ENCODE measurements at regions not wholly inside any gene's neighbourhood (a gene's known extent, or its start where the extent isn't known, plus 50 kb on each side); places are given as distances from the start of the nearest gene placed in this dataset.

- no peak for DNase-seq (ENCODE audit: low read depth in 3 of 3, low spot score in 2 of 3)
Observed at GRCh38 chr20:52921340-52921739, 50.8 kb upstream of the TSHZ2 start.

- DNase-seq (ENCODE audit: low read depth in 3 of 3, low spot score in 2 of 3), result no peak
Observed at GRCh38 chr20:52918311-52918710, 53.8 kb upstream of the TSHZ2 start.

GRCh38 chr20:52915564-52915963, 56.6 kb upstream of the TSHZ2 start:
- no peak for DNase-seq (ENCODE audit: low read depth in 3 of 3, low spot score in 2 of 3)

GRCh38 chr20:52914870-52915269, 57.3 kb upstream of the TSHZ2 start:
- no peak for DNase-seq (ENCODE audit: low read depth in 3 of 3, low spot score in 2 of 3)

GRCh38 chr20:52913650-52914387, 58.3 kb upstream of the TSHZ2 start:
- no peak for DNase-seq (ENCODE audit: low read depth in 3 of 3, low spot score in 2 of 3)

GRCh38 chr20:52905241-52905994, 66.7 kb upstream of the TSHZ2 start:
- DNase-seq (ENCODE audit: low read depth in 3 of 3, low spot score in 2 of 3), result no peak

- DNase-seq (ENCODE audit: low read depth in 3 of 3, low spot score in 2 of 3), result no peak
Observed at GRCh38 chr20:52904837-52905236, 67.3 kb upstream of the TSHZ2 start.

GRCh38 chr20:52899041-52899608, 73.0 kb upstream of the TSHZ2 start:
- DNase-seq (ENCODE audit: low read depth in 3 of 3, low spot score in 2 of 3), result no peak

GRCh38 chr20:52896348-52896747, 75.8 kb upstream of the TSHZ2 start:
- no peak for DNase-seq (ENCODE audit: low read depth in 3 of 3, low spot score in 2 of 3)

GRCh38 chr20:52895701-52896100, 76.5 kb upstream of the TSHZ2 start:
- no peak for DNase-seq (ENCODE audit: low read depth in 3 of 3, low spot score in 2 of 3)

- no peak for DNase-seq (ENCODE audit: low read depth in 3 of 3, low spot score in 2 of 3)
Observed at GRCh38 chr20:52895235-52895634, 76.9 kb upstream of the TSHZ2 start.

GRCh38 chr20:52893498-52893897, 78.7 kb upstream of the TSHZ2 start:
- no peak for DNase-seq (ENCODE audit: low read depth in 3 of 3, low spot score in 2 of 3)

GRCh38 chr20:52892023-52892422, 80.1 kb upstream of the TSHZ2 start:
- no peak for DNase-seq (ENCODE audit: low read depth in 3 of 3, low spot score in 2 of 3)

GRCh38 chr20:52890130-52890529, 82.0 kb upstream of the TSHZ2 start:
- no peak for DNase-seq (ENCODE audit: low read depth in 3 of 3, low spot score in 2 of 3)

GRCh38 chr20:52889225-52889624, 82.9 kb upstream of the TSHZ2 start:
- no peak for DNase-seq (ENCODE audit: low read depth in 3 of 3, low spot score in 2 of 3)

- no peak for DNase-seq (ENCODE audit: low read depth in 3 of 3, low spot score in 2 of 3)
Observed at GRCh38 chr20:52888096-52888495, 84.1 kb upstream of the TSHZ2 start.

GRCh38 chr20:52880997-52881396, 91.2 kb upstream of the TSHZ2 start:
- no peak for DNase-seq (ENCODE audit: low read depth in 3 of 3, low spot score in 2 of 3)

GRCh38 chr20:52880259-52880658, 91.9 kb upstream of the TSHZ2 start:
- DNase-seq (ENCODE audit: low read depth in 3 of 3, low spot score in 2 of 3), result no peak

- no peak for DNase-seq (ENCODE audit: low read depth in 3 of 3, low spot score in 2 of 3)
Observed at GRCh38 chr20:52874241-52874640, 97.9 kb upstream of the TSHZ2 start.

- no peak for DNase-seq (ENCODE audit: low read depth in 3 of 3, low spot score in 2 of 3)
Observed at GRCh38 chr20:52869698-52870501, 102.3 kb upstream of the TSHZ2 start.

- DNase-seq (ENCODE audit: low read depth in 3 of 3, low spot score in 2 of 3), result no peak
Observed at GRCh38 chr20:52869276-52869675, 102.9 kb upstream of the TSHZ2 start.
